GM21717 (cell line): ENCODE measurements at regions not wholly inside any gene's neighbourhood (a gene's known extent, or its start where the extent isn't known, plus 50 kb on each side); places are given as distances from the start of the nearest gene placed in this dataset.

ENCODE experiments used
- ATAC-seq: cut with Tn5 transposase; IDR thresholded peaks from one replicate; pipeline ENCODE4 v1.9.1; 2021; ENCODE audit warnings: mild to moderate bottlenecking, moderate library complexity; ENCODE audit not compliant: unreplicated experiment

DNA sequence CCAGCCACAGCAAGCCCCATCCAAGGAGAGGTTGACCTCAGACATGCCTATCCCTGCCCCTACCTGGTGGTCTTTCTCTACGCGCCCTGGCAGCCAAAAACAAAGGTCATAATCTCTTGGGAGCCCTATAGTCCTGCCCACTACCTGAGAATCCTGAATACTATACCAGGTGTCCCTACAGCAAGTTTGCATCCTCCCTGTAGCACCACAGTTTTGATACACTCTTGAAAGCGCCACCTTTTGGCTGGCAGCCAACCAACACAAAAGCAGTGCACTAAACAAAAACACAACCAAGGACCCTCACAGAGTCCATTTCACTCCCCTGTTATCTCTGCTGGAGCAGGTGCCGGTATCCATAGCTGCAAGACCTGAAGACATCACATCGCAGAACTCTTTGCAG lies 523.8 kb upstream of the CPEB2 start:
- ATAC-seq: no peak

DNA sequence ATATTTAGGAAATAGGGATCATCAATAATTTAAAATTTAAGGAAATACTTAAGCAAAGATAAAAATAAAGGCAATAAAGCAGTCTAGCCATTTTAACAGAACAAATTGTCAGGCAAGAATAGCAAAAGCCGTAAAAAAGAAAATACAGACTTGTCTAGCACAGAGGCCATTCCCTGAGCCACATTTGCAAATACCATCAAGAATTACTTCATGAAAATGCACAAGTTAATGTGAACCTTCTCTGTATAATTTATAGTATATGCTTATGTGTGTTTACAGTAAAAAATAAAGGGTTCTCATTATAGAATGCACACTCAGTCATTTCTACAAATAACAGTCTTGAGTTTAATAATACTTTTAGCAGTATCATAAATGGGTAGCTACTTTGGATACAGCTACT lies 505.9 kb upstream of the CPEB2 start:
- no peak for ATAC-seq

DNA sequence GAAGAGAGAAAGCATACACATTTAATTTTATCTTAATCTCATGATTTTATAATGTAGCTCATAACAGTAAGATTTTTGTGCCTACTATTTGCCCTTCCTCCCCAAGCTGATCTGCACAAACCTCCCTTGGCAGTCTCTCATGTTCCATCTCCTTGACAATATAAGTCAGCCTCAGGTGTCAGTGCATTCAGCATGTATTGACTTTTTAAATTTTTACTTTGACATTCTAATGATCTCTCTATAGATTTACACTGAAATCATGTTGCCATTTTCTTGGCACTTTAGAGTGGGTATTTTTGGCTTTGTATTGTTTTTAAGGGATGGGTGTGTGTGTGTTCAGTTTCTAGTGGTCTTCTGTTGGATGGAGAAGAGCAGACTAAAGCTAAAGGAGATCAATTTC lies 505.3 kb upstream of the CPEB2 start:
- ATAC-seq: no peak

DNA sequence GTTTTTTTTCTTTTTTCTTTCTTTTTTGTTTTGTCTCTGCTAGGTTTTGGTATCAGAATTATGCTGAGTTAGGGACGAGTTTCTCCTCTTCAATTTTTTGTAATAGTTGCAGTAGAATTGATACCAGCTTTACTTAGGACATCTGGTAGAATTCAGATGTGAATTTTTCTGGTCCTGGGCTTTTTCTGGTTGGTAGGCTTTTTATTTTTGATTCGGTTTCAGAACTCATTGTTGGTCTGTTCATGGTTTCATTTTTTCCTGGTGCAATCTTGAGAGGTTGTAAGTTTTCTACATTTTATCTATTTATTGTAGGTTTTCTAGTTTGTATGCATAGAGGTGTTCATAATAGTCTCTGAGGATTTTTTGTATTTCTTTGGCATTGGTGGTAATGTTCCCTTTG lies 498.1 kb upstream of the CPEB2 start:
- ATAC-seq: no peak

DNA sequence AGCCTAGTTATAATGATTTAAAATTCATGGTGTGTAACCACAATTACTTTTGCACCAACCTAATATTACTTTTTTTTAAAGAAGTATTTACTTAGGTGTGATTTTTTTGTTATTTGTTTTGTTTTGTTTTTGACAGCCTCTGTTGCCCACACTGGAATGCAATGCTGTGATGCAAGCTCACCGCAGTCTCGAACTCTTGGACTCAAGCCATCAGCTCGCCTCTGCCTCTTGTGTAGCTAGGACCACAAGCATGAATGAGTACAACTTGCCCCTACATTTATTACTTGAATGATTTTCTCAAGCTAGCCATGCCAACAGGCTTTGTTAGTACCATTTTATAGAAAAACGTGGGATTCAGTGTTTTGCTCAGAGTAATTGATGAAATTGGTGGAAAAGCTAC lies 488.8 kb upstream of the CPEB2 start:
- ATAC-seq: no peak

DNA sequence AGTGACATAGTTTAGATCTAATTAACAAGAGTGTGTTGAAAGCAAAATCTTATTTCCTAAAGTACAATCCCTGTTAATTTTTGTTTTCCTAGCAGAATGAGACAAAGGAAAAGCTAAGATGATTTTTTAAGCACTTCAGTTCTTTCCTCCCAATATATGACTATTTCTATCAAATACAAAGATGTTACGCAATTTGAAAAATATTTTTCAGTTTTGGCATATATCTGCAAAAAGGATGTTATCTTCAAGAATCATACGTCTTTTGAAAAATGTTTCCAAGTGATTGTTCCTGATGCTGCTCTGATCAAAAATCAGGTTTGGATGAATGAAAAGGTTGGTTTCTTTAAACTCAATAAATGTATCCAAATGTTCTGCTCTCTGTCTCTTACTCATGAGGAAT lies 486.7 kb upstream of the CPEB2 start:
- ATAC-seq: no peak

DNA sequence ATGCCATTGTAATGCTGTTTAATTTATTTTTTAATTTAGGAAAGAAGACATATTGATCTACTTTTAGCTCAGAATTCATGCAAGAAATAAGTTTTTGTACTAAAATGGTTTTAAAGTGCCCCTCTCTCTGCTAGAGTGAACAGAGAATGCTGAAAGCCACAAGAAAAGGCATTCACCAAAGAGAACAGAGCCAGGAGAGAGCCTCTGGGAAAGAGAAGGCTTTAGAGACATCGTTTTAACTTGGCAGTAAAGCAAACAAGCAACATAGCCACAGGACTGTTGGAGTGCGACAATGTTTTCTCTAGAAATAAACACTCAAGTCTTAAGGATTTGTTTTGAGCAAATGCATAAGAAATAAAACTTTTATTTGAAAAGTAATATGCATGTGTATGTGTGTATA lies 484.1 kb upstream of the CPEB2 start:
- ATAC-seq: no peak

DNA sequence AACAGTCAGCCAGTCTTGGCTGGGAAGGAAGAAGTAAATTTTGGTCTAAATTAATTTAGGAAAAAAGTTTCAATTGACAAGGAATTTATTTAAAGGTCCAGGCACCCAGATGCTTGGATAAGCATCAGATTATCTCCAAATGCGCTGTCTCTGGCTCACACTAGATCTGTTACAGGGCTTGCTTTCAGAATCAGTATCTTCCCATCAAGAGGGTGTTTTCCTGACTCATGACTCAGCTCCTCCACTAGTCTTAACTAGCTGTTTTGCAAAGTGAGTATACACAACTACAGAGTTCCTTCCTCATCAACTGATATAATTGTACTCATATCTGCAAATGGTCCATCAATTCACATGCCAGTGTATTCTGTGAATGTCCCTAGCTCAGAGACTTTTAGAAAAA lies 482.1 kb upstream of the CPEB2 start:
- no peak for ATAC-seq

DNA sequence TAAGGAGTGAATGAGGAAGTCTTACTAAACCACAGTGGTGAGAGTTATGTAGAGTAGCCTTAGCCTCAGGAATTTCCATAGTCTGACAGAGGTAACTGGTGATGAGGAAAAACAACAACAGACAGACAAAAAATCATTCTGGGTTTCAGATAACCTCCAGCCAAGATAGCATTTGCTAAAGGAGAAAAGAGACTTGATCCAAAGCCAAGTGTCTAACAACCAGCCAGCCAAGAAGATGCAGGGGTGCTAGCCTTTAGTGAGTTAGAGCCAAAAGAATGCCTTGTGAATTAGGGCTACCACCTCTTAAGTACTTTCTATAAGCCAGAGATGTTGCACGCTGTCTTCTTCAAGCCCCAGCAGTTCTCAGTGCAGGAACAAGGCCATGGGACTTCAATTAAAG lies 478.0 kb upstream of the CPEB2 start:
- no peak for ATAC-seq

DNA sequence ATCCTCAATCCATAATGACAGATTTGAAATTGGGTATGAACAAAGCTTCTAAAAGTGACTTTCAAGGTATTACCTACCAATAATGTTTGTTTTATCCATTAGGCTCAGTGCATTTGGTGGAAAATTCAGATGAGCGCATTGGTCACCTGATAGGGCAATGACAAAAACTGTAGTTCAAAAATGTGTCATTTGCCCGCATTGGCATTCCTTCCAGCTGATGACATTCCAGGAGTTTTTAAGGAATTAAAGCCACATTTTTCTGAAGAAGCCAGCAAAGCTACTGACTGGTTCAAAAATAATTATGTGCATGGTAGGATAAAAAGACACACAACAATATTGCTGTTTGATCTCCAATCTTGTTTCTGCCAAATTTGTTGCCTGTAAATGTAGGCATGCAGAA lies 473.4 kb upstream of the CPEB2 start:
- ATAC-seq: no peak

DNA sequence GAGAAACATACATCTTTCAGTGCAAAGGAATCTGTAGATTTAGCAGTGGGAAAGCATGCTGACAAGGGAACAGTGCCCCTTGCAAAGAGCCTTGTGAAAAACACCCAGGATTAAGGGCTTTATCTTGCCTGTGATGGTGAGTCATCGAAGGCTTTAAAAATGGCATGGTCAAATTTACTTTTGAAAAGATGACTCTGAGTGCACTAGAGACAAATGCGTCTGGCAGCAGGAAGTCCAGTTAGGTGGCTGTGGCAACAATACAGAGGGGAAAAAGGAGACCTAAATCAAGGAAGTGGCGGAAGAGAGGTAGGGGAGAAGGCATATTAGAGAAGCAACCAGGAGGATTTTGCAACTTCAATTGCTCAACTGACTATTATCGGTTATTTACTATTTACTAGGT lies 472.6 kb upstream of the CPEB2 start:
- no peak for ATAC-seq

DNA sequence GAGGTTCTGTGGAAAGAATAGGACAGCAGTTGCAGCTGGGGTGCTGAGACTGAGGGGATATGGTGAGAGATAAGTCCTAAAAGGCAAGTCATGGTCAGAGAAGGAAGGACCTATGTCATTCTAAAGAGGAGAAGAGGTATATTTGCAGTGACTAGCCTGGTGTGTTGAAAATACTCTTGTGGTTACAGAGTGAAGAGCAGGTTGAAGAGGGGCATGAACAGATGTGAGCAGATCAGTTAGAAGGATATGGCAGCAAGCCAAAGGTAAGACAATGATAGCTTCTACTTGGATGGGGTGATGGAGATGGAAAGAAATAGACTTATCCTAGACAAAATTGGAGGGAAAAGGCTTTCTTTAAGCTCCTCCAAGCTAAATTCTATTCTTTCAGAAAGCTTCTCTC lies 469.8 kb upstream of the CPEB2 start:
- no peak for ATAC-seq

DNA sequence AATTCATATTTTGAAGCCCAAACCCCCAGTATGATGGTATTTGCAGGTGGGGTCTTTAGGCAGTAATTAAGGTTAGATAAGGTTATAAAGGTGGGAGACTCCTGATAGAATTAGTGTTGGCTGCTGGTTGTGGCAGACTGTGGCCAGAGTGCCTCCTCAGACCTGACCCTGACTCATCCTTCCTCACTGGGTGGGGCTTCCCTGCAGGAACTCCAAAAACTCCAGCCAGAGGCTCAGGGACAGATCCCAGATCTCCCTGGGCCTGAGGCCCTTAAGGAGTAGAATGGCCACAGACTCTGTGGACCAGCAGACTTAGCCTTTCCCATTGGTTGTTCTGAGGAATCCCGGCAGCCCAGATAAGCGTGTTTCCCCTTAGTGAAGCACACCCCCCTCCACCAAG lies 463.0 kb upstream of the CPEB2 start:
- ATAC-seq: no peak

DNA sequence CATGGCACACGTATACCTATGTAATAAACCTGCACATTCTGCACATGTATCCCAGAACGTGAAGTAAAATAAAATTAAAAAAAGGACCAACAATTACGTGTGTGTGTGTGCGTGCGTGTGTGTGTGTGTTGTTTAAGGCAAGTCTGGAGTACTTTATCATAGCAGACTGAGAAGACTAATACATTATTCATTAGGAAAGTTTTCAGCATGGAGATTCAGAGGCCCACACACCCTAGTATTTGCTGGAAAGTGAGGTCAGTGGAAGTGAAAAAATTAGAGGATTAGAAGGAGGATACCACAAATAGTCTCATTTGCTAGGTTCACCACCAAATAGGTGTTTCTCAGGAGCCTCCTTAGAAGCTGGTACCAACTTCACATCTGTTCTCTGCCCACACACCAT lies 457.1 kb upstream of the CPEB2 start:
- ATAC-seq: no peak

DNA sequence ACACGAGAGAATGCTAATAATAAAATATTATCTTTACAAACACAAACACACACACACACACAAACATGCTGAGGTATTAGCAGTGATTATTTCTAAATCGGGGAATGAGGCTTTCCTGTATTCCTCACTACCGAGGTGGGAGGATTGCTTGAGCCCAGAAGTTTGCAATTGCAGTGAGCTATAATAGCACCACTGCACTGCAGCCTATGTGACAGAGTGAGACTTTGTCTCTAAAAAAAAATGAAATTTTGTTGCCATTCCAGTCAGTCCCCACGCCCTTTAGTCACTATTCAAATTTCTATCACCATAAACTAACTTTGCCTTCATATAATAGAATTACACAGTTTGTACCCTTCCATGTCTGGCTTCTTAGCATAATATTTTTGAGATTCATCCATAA lies 456.5 kb upstream of the CPEB2 start:
- no peak for ATAC-seq

DNA sequence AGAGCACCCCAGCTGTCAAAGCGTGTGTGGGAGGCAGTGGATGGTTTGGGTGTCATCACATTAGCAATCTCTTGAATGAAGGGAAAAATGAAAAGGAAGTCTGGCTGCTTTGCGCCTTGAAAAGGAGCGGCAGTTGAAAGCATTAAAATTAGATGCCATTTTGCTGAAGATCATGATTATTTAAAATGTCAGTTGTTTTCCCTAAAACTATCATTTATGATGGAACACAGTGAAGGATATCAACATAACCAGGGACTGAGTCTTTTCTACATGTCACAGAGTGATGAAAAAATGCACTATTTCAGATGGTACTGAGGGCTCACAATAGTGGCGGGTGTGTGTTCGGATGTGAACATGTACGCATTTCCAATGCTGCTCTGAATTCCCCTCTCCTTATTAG lies 450.2 kb upstream of the CPEB2 start:
- ATAC-seq: no peak

DNA sequence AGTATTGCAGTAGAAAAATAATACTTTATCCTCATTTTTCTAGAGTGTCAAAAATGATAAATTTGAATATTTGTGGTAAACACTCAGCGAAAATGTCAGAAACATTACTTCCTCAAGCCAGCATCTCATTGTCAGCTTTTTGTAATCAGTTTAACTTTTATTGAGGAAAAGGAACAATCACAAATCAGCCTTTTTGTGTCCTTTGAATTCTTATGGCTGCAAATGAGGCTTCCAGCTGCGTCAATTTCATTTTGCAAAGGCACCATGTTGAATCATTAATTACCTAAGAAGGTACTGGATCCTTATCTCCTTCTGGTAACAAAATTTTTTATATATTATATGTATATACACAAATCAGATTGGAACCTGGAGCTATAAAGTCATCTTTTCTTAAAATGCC lies 442.6 kb upstream of the CPEB2 start:
- ATAC-seq: no peak

DNA sequence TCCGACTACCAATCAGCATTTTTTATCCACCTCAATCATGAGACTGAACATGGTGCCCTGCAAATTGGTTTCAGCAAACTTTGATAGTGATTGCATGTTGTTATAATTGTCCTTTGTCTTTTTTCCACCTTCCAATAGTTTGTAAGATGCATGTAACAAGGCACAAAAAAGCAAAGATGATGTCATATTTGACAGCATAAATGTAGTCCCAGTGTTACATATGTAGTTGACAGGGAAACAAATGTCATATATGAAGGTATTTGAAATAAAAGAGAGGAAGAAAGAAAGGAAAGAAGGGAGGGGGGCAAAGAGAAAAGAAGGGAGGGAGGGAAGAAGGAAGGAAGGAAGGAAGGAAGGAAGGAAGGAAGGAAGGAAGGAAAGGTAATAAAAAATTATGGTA lies 441.7 kb upstream of the CPEB2 start:
- no peak for ATAC-seq

DNA sequence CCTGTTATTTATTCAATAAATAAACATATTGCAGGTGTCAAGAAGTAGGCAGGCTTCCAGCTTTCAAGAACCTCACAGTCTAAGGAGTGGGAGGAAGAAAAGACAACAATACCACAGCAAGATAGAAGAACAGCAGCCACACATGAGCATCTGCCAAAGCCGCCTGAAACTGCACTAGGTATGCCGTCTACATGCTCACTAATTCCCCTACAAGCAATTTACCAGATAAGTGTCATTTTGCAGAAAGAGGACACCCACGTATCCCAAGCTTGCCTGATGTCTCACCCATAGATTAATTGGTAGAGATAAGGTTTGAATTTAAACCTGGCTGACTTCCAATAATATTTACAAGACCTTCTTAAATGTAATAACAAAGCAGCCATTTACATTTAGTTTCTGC lies 439.4 kb upstream of the CPEB2 start:
- no peak for ATAC-seq

DNA sequence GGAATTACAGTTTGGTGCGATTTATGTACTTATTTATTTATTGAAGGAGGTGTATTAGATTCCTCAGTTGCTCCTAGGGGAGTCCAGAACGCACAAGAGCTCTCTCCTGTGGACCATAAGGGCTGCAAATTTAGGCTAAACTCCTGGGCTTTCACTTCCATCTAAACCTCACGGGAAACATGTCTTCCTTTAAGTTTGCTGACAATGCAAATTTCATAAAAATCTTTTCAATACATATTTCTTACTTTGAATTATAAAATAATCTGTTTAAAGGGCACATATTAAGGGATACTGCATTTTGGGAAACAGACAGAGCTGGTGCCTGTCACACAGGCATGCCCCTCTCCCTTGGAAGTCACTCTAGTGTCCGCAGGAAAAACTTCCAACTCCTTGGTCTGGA lies 438.0 kb upstream of the CPEB2 start:
- ATAC-seq: no peak

DNA sequence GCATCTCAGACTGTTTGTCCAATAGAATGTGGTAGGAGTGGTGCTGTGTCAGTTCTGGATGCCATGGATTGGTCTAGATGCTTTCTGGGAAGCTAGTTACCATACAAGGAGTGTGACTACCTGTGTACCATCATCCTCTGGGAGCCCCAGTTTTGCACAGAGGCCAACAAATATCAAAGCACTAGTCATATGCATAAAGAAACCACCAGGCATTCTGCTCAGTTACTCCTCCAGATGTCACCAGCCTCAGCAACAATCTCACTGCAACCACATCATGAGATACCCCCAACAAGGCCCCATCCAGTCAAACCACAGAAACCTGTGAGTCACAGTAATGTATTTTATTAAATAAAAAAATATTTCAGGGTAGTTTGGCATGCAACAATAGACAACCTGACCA lies 435.8 kb upstream of the CPEB2 start:
- no peak for ATAC-seq

DNA sequence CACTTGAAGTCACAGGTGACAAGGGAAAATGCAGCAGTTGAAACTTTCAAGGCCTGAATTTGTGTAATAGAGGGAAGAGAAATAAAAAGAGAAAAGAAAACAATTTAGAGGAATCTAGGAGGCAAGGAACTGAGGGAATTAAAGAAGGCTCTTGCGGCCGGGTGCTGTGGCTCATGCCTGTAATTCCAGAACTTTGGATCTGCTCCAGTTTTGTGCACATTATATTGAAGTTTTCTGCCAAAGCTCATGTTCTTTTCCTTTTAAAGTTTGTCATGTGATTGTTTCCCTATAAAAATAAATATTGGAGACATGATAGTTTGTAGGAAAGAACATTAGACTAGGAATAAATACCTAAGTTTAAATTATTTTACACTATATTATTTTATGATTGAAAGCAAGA lies 433.9 kb upstream of the CPEB2 start:
- no peak for ATAC-seq

DNA sequence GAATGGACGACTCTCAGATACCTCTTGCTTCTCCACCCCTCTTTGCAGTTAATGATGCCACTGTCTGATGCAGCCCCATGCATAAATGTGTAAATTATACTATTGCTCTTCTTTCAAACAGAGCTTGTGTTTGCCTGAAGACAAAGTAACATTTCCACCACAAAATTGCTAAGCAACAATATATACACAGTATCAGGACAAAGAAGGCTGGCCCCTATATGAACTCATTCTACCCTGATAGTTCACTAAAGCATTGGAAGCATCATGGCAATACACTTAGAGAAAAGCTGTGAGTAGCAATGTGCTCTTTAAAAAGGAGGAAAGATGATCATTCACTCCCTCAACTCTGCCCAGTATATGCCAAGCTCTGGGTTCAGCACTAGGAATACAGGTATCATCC lies 427.0 kb upstream of the CPEB2 start:
- no peak for ATAC-seq

DNA sequence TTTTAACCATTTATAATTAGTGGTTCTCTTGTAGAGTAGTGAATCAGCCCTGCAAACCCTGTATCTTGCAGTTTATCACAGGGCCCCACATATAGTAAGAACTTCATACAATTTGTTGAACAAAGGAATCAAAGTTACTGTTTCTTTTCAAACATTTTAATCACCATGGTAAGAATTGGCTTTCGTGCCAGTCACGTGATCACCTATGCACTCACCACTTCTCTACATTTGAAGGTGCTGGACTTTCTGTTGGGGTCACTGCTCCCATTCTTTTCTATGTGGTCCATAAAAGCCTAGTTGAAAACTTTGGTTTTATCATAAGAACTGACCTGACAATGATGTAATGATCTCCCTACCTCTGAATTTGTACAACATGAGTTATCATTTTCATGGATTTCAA lies 426.4 kb upstream of the CPEB2 start:
- ATAC-seq: no peak
